Left renal cortex interstitium (tissue), 4 donors: ENCODE measurements at regions not wholly inside any gene's neighbourhood (a gene's known extent, or its start where the extent isn't known, plus 50 kb on each side); places are given as distances from the start of the nearest gene placed in this dataset.

Experiments used
- DNase-seq, 4 donors: peaks; one replicate each; pipeline ENCODE4 v3.0.0-alpha.2; 2013; ENCODE audit warnings: low read depth in 4 of 4, low spot score in 2 of 4, missing footprints in 1 of 4

DNA sequence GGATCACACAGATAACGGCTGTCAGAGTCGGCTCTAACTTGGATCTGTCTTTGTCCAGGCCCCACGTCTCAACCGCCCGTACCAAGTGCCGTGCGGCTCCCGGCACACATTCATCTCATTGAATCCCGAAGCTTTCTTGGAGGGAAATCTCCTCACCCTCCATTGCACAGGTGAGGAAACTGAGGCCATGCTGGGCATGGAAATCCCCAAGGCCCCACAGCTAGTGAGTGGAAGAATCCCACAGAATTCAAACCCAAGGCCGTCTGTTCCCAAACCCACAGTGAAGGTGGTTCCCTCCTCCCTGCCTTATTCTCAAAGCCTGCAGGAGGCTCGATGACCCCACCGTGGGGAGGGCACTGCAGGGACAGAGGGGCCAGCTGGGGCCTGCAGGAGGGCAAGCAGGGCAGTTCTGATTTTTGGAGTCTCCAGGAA, 437.9 kb downstream of the MATN1 start:
- DNase-seq: no peak

DNA sequence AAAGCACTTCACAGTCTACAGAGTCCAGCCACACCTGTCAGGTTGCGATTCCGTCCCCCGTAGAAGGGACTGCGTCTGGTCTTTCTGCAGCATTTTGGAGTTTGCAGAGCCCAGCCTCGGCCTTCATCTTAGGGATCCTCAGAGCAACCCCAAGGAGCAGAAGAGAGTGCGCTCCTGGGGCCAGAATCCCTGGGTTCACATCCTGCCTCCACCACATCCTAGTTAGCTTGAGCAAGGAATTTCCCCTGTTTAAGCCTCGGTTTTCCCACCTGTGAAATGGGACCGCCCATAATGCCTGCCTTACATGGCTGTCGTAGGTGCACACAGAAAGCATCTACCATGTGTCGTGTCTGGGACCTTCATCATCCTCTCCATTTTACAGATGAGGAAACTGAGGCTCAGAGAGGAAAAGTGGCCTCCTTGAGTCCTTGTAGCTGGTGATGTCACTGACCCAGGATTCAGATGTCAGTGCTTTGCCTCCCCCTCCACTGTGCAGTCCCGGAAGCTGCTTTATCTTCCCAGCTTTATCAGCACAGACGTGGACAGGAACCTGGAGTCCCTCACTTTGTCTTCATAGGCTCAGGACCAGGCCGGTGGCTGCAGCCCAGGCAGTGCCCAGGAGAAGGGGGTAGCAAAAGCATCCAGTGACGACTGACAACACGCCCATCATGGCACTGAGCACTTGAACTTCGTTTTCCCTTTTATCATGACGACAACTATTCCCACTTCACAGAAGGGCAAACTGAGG, 438.5 kb downstream of the MATN1 start:
- no peak for DNase-seq

- DNase-seq: no peak
Observed at GRCh38 chr1:30284226-30284625, 439.2 kb downstream of the MATN1 start.

DNA sequence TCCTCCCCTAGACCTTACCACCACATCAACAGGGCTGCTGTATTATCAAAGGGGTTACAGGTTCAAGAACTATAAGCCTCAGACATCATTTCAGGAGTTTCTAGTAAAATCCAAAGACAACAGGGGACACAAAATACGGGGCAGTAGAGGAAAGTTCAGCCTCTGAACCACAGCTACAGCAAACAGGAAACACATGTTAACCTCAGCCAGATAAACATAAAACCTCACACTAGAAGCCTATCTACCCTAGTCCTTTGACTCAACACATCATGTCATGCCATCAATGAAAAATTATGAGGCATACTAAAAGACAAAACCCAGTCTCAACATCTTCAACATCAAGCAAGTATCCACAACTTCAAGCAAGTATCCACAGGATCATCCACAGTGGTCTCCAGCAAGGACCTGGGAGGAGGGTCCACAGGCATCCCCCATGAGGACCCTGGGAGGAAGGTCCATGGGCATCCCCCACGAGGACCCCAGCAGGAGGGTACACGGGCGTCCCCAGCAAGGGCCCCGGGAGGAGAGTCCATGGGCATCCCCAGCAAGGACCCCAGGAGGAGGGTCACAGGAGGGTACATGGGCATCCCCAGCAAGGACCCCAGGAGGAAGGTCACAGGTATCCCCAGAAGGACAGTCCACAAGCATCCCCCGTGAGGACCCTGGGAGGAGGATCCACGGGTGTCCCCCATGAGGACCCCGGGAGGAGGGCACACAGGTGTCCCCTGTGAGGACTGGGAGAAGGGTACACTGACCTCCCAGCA, 440.0 kb downstream of the MATN1 start:
- DNase-seq: no peak

DNA sequence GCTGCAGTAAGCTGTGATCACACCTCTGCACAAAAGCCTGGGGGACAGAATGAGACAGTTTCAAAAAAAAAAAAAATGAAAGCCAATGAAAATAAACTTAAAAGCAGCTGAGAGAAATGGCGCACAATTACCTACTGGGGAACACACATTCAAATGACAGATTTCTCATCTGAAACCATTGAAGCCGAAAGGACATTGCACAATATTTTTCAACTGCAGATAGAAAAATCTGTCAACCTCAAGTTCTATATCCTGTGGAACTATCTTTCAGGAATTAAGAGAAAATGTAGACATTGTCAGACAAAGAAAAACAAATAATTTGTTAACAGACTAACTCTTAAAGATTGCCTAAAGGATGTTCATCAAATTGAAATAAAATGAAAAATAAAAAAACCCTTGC, 442.8 kb downstream of the MATN1 start:
- no peak for DNase-seq

DNA sequence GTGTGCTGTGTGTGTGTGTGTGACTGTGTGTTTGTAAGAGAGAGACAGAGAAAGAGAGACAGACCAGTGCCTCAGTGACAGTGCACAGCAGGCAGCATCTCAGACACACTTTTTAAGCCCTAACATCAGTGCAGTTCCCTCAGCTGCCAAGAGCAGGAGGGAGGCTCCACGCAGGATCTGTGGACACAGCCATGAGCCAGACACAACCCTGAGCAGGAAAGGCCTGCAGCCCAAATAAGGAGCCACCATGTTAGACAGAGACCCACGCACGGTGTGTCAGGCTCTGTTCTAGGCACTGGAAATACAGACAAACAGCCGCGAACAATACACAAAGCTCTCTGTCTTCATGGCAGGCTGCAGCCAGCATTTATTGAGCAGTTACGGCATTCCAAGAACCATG, 445.5 kb downstream of the MATN1 start:
- no peak for DNase-seq

GRCh38 chr1:30277415-30277814, 446.0 kb downstream of the MATN1 start:
- DNase-seq: no peak

- no peak for DNase-seq
Observed at GRCh38 chr1:30275926-30276764, 447.2 kb downstream of the MATN1 start.

DNA sequence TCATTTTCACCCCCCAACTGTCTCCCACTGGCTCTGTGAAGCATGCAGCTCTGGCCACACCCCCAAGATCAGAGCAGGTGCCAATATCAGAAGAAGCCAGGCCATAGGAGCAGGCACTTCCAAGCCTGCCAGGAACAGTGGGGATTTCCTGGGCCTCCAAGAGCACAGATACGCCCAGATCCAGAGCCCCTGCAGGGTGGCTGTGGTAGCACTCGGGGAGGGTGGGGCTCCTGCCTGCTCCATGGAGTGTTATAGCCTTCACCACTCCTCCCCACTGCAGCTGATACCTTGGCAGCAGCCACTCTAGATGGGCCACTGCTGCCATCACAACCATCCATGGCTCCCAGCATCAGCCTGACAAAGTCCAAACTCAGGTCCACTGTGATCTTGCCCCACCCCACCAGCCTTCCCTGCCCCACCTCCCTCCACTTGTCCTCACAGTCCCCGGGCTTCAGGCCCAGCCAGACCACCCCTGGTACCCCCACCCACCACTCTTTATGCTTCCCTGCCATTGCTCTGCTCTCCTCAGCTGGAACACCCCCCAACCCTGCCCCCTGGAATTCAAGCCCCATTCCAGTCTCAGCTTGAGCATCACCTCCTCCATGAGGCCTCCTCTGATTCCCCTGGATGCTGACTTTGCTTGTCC, 448.3 kb downstream of the MATN1 start:
- no peak for DNase-seq

DNA sequence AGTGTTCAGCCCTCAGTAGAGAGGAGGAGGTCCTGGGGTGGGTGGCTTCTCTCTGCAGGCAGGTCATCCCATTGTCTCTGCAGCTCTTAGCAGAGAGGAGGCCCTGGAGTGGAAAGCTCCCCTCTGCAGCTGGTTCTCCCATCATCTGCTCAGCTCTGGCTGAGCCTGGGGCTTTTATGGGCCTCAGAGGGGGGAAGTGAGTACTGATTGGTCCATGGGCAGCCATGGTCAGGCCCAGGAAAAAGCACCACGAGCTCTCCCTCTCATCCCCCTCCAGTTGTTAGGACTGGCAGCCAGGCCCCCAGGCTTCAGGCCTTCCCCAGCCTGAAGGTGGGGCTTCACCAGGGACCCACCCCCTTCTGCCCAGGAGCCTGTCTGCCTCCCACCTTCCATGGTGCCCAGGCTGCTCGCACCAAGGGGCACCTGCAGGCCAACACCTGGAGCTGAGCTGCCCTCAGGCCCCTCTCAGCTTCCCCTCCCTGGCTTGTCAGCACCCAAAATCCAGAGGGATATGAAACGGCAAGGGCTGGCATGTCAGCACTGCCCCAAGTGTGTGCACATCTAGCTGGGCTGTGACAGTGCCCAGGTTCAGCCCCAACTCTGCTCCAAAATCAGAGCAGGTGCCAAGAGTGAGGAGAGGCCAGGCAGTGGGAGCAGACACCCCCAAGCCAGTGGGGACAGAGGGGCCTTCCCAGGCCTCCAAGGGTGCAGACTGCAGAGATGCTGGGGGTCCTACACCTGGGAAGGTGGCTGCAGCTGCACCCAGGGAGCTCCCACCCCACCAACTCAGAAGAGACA, 449.0 kb downstream of the MATN1 start:
- no peak for DNase-seq

DNA sequence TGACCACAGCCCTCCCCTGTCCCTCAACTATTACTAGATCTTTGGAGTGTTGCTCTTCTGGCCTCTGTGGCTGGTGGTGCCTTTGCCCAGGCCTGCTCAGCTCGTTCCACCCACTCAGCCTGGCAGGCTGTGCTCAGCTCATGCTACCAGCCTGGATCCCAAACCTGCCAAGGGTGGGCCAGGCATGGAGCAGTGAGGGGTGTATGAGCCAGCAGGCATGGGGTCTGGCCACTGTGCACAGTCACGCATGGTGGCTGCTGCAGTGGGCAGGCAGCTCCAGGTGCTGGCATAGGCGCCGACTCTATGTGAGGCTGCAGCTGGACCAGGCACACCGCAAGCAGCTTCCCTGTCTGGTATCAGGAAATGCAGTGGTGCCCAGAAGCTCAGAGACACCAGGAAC, 449.9 kb downstream of the MATN1 start:
- DNase-seq: no peak

- DNase-seq: no peak
Observed at GRCh38 chr1:30273021-30273325, 450.4 kb downstream of the MATN1 start.

GRCh38 chr1:30272277-30273020, 450.9 kb downstream of the MATN1 start:
- DNase-seq: no peak

DNA sequence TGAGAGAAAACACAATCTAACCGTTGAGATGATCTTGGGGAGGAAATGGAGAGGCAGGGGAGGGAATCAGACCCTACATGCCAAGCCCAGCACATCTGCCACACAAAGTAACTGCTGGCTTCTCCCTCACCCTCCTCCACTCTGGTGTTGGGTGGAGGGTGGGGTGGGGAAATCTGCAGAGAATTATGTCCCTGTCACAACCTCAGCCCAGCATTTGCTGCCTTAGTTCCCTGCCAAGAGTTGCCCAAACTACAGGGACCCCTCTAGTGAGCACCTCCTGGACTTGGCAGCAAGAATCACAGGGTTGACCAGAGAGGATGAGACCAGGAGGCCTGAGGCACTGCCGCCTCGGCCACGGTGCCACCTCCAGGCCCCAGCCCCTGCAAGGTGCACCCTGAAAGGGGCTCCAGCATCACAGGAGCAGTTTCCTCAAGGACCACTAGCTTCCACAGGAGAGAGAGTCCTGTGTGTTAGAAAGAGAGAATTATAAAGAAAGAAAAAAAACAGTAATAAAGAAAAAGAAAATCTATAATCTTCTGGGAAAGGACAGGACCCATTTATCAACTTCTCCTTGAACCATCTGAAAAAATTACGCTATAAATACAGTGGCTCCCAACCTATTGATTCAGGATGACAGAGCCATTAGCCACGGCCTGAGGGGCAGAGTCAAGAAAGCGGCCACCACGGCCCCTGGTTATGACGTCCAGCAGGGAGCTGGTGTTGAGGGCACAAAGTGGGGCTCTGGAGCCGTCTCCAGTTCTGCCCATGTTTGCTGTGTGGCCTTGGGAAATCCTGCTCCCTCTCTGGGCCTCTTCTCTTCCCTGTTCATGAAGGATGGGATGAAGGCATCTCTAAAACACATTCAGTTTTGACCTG, 451.7 kb downstream of the MATN1 start:
- DNase-seq: no peak

DNA sequence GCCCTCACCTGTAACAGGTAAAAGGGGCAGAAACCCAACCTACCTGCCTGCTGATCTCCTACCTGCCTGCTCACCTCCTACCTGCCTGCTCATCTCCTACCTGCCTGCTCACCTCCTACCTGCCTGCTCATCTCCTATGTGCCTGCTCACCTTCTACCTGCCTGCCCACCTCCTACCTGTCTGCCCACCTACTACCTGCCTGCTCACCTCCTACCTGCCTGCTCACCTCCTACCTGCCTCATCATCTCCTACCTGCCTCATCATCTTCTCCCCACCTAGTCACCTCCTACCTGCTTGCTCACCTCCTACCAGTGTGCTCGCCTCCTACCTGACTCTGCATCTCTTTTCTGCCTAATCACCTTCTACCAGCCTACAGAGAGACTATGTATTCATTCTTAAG, 452.9 kb downstream of the MATN1 start:
- DNase-seq: no peak

- no peak for DNase-seq
Observed at GRCh38 chr1:30268923-30269666, 454.3 kb downstream of the MATN1 start.

DNA sequence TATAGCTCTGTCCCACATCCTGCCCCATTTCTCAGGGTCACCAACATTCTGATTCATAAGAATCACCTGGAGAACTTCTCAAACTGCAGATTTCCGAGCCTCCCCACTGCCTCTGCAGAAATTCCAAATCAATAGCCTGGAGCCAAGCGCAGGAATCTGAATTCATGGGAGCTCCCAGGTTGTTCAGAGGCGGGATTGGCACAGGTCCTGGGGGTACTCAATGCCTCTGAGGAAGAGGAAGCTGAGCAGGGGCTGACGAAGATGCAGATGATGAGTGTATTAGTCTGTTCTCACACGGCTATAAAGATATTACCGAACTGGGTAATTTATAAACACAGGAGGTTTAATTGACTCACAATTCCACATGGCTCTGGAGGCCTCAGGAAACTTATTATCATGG, 455.5 kb downstream of the MATN1 start:
- no peak for DNase-seq

- no peak for DNase-seq
Observed at GRCh38 chr1:30267046-30267445, 456.3 kb downstream of the MATN1 start.
